H1 (cell line): ENCODE measurements at regions not wholly inside any gene's neighbourhood (a gene's known extent, or its start where the extent isn't known, plus 50 kb on each side); places are given as distances from the start of the nearest gene placed in this dataset.

ENCODE experiments used
- CTCF ChIA-PET: fragments of 300-600 bp; sonication (Branson Sonifier 250); formaldehyde crosslinking; loops from one replicate; lab custom pipeline; 2021; ENCODE audit not compliant: partially characterized antibody; lab: Charles Lee
- POLR2A ChIA-PET: fragments of 300-600 bp; sonication (Branson Sonifier 250); formaldehyde crosslinking; loops from one replicate; lab custom pipeline; 2021; ENCODE audit warnings: inconsistent platforms; ENCODE audit not compliant: partially characterized antibody; lab: Charles Lee
- DNase-seq, 2 experiments: peaks; one replicate each; pipeline versions ENCODE4 v3.0.0 to v3.0.0-alpha.2; 2010 to 2022; ENCODE audit warnings: low spot score in 2 of 2, low read depth in 1 of 2, mixed read lengths in 1 of 2
- FAIRE-seq: peaks from 2 replicates; lab custom pipeline; 2011; peaks lifted over from hg19 to GRCh38; lab: Jason Lieb, UNC
- H2AFZ ChIP-seq: 2 replicates; pipeline ENCODE4 v1.8.1; 2012; ENCODE audit warnings: low read length, inconsistent platforms
- H2AK5ac ChIP-seq: 2 replicates; pipeline ENCODE4 v1.6.1; 2013; ENCODE audit warnings: low read depth, low read length
- H2BK120ac ChIP-seq: replicated peaks from 2 replicates; pipeline ENCODE3; 2013; ENCODE audit warnings: low read depth, low read length, inconsistent platforms
- H2BK12ac ChIP-seq: 2 replicates; pipeline ENCODE4 v1.6.1; 2013; ENCODE audit warnings: low read depth, low read length
- H2BK15ac ChIP-seq: 2 replicates; pipeline ENCODE4 v1.6.1; 2013; ENCODE audit warnings: low read length
- H2BK20ac ChIP-seq: 2 replicates; pipeline ENCODE4 v1.6.1; 2013; ENCODE audit warnings: low read length
- H2BK5ac ChIP-seq: 2 replicates; pipeline ENCODE4 v1.6.1; 2013; ENCODE audit warnings: low read depth, low read length
- H3K14ac ChIP-seq: 2 replicates; pipeline ENCODE4 v1.6.1; 2013; ENCODE audit warnings: inconsistent platforms; ENCODE audit not compliant: insufficient read length
- H3K18ac ChIP-seq: 2 replicates; pipeline ENCODE4 v1.6.1; 2013; ENCODE audit warnings: low read length; ENCODE audit errors: extremely low read depth
- H3K23ac ChIP-seq: 2 replicates; pipeline ENCODE4 v1.6.1; 2013; ENCODE audit warnings: inconsistent platforms; ENCODE audit not compliant: insufficient read length
- H3K23me2 ChIP-seq: 2 replicates; pipeline ENCODE4 v1.6.1; 2013; ENCODE audit warnings: low read depth, low read length
- H3K27ac ChIP-seq: 2 replicates; pipeline ENCODE4 v1.6.1; 2011; ENCODE audit warnings: low read depth, low read length, inconsistent platforms
- H3K27me3 ChIP-seq, 4 experiments: replicated peaks in 1 of 4; 1 replicate in 1 of 4; 2 replicates in 3 of 4; pipeline versions ENCODE4 v1.6.1 to v1.8.1; 2011 to 2013; ENCODE audit warnings: low read length in 3 of 4, mild to moderate bottlenecking in 3 of 4, inconsistent platforms in 2 of 4, mixed read lengths in 2 of 4, moderate library complexity in 1 of 4; ENCODE audit not compliant: control insufficient read depth in 3 of 4, insufficient read depth in 3 of 4; ENCODE audit errors: extremely low read depth in 1 of 4
- H3K36me3 ChIP-seq, 4 experiments: 2 replicates each; pipeline versions ENCODE4 v1.6.1 to v1.8.1; 2011 to 2013; ENCODE audit warnings: mild to moderate bottlenecking in 4 of 4, low read length in 3 of 4, moderate library complexity in 2 of 4, control low read depth in 1 of 4, inconsistent platforms in 1 of 4; ENCODE audit not compliant: insufficient read depth in 4 of 4, control insufficient read depth in 2 of 4
- H3K4ac ChIP-seq: replicated peaks from 2 replicates; pipeline ENCODE3; 2013; ENCODE audit warnings: low read length, low read depth, mixed read lengths, inconsistent platforms; ENCODE audit not compliant: insufficient read length
- H3K4me1 ChIP-seq, 4 experiments: replicated peaks in 1 of 4; 1 replicate in 1 of 4; 2 replicates in 3 of 4; pipeline versions ENCODE4 v1.6.1 to v1.8.1; 2011 to 2013; ENCODE audit warnings: low read length in 3 of 4, inconsistent platforms in 2 of 4, mixed read lengths in 1 of 4; ENCODE audit not compliant: insufficient read depth in 4 of 4, control insufficient read depth in 3 of 4
- H3K4me2 ChIP-seq, 2 experiments: 2 replicates each; pipeline versions ENCODE4 v1.6.1 to v1.8.1; 2011 to 2013; ENCODE audit warnings: low read depth in 2 of 2, low read length in 2 of 2, control low read depth in 1 of 2, inconsistent platforms in 1 of 2, mild to moderate bottlenecking in 1 of 2; ENCODE audit not compliant: insufficient read depth in 1 of 2
- H3K4me3 ChIP-seq, 4 experiments: fragments of 200-600, 300-600 bp in 1 of 4; sonication (generic), shearing (Covaris generic), sonication (Bioruptor Twin) in 1 of 4; 2 replicates each; pipeline versions ENCODE4 v1.5.1 to v1.8.1; 2011 to 2016; ENCODE audit warnings: low read length in 4 of 4, low read depth in 3 of 4, control low read depth in 2 of 4, inconsistent platforms in 2 of 4, mild to moderate bottlenecking in 2 of 4, mixed read lengths in 1 of 4, moderate library complexity in 1 of 4; ENCODE audit not compliant: insufficient read depth in 2 of 4; ENCODE audit errors: extremely low read depth in 1 of 4
- H3K56ac ChIP-seq: replicated peaks from 2 replicates; pipeline ENCODE3; 2013; ENCODE audit warnings: low read depth, mild to moderate bottlenecking, mixed read lengths, low read length, inconsistent platforms; ENCODE audit not compliant: insufficient read length
- H3K79me1 ChIP-seq: 2 replicates; pipeline ENCODE4 v1.6.1; 2013; ENCODE audit warnings: low read depth, low read length, control low read depth
- H3K79me2 ChIP-seq, 2 experiments: 2 replicates each; pipeline versions ENCODE4 v1.6.1 to v1.8.1; 2012 to 2013; ENCODE audit warnings: low read length in 2 of 2, mild to moderate bottlenecking in 2 of 2, inconsistent platforms in 1 of 2; ENCODE audit not compliant: insufficient read depth in 2 of 2, control insufficient read depth in 1 of 2
- H3K9ac ChIP-seq, 4 experiments: replicated peaks in 1 of 4; 1 replicate in 1 of 4; 2 replicates in 3 of 4; pipeline versions ENCODE4 v1.6.1 to v1.8.1; 2011 to 2013; ENCODE audit warnings: low read depth in 3 of 4, low read length in 3 of 4, control low read depth in 2 of 4, mild to moderate bottlenecking in 2 of 4, moderate library complexity in 2 of 4, inconsistent platforms in 1 of 4; ENCODE audit errors: extremely low read depth in 1 of 4
- H3K9me3 ChIP-seq, 2 experiments: 2 replicates each; pipeline versions ENCODE4 v1.6.1 to v1.8.1; 2012 to 2013; ENCODE audit warnings: mild to moderate bottlenecking in 2 of 2, moderate library complexity in 2 of 2, control low read depth in 1 of 2, inconsistent platforms in 1 of 2, low read depth in 1 of 2, low read length in 1 of 2, mixed read lengths in 1 of 2; ENCODE audit not compliant: insufficient read depth in 2 of 2
- H4K20me1 ChIP-seq, 2 experiments: replicated peaks in 1 of 2; 2 replicates each; pipeline versions ENCODE3 to v1.8.1; 2011 to 2013; ENCODE audit warnings: inconsistent platforms in 2 of 2, low read length in 2 of 2, mild to moderate bottlenecking in 1 of 2; ENCODE audit not compliant: insufficient read depth in 2 of 2, control insufficient read depth in 1 of 2
- H4K5ac ChIP-seq: 2 replicates; pipeline ENCODE4 v1.6.1; 2013; ENCODE audit warnings: low read length, low read depth, mixed read lengths, inconsistent platforms; ENCODE audit not compliant: insufficient read length
- H4K8ac ChIP-seq: 2 replicates; pipeline ENCODE4 v1.8.0; 2013; ENCODE audit warnings: mild to moderate bottlenecking, moderate library complexity, low read length, inconsistent platforms; ENCODE audit not compliant: insufficient read depth; ENCODE audit errors: extremely low read depth
- H4K91ac ChIP-seq: replicated peaks from 2 replicates; pipeline ENCODE3; 2013; ENCODE audit warnings: low read length, mixed read lengths, inconsistent platforms; ENCODE audit not compliant: insufficient read length
- JUND ChIP-seq: IDR thresholded peaks from 2 replicates; pipeline ENCODE4 v1.6.1; 2011; ENCODE audit warnings: mild to moderate bottlenecking, improper control_type of control experiment, low read length
- NRF1 ChIP-seq: IDR thresholded peaks from 2 replicates; pipeline ENCODE4 v1.6.1; 2011; ENCODE audit warnings: mild to moderate bottlenecking, low read depth, low read length, improper control_type of control experiment
- WGBS, 2 experiments: shearing (Covaris generic) in 1 of 2; methylation state at CpG; one replicate each; pipeline versions ENCODE4 v1.1.6 to v1.1.7; 2013 to 2015; ENCODE audit warnings: low lambda C conversion rate in 2 of 2, mixed read lengths in 2 of 2, inconsistent platforms in 1 of 2, low coverage in 1 of 2, missing lambda C conversion rate in 1 of 2; ENCODE audit not compliant: insufficient replicate concordance in 2 of 2, insufficient coverage in 1 of 2, insufficient read length in 1 of 2; ENCODE audit errors: extremely low coverage in 1 of 2, missing lambda C conversion rate in 1 of 2; 5-methylcytosine and 5-hydroxymethylcytosine counted together

GRCh38 chr11:130629039-130629438 is 180.6 kb downstream of the ADAMTS15 start:
- FAIRE-seq: no peak

More at GRCh38 chr11:130629039-130629438, 180.6 kb downstream of the ADAMTS15 start:
- Histone ChIP-seq H3K4ac (no peak overlapping the region), H4K5ac (no peak overlapping the region), H3K14ac (no peak overlapping the region), H3K79me2 (no peaks in the 10 kb centered on the region), H2AFZ (no peak overlapping the region), H2BK120ac (no peak overlapping the region), H3K4me2 (no peak overlapping the region), H2BK12ac (no peak overlapping the region), H3K9ac (no peak overlapping the region), H3K4me3 (no peak overlapping the region), H3K18ac (no peak overlapping the region), H4K8ac (no peak overlapping the region), H3K23ac (no peak overlapping the region), H2AK5ac (no peak overlapping the region), H3K27me3 (no peaks in the 10 kb centered on the region), H3K4me1 (no peaks in the 10 kb centered on the region), H3K27ac (no peak overlapping the region), H3K36me3 (no peaks in the 10 kb centered on the region), H2BK5ac (no peak overlapping the region), H4K91ac (no peak overlapping the region), H3K9me3 (no peaks in the 10 kb centered on the region), H2BK15ac (peak overlapping the region; percentile 16; the same call in 1 of the 2 replicates), H3K79me1 (no peaks in the 10 kb centered on the region), H2BK20ac (no peak overlapping the region), H3K23me2 (no peaks in the 10 kb centered on the region), H4K20me1 (no peaks in the 10 kb centered on the region), H3K56ac (no peak overlapping the region)
- 90% methylated on average over 9 of the region's 9 CpGs; no CpG with 5 or more reads in 1 of the 2 experiments for WGBS, 2 experiments
- TF ChIP-seq JUND (no peak), NRF1 (no peak)
- ChIA-PET POLR2A (interaction anchor here (1.1 kb wide), 1 partner anchor 11 kb away, joined by 4 read pairs; no protein-coding TSS in a partner anchor), CTCF (interaction anchor here (0.8 to 1.2 kb wide), 2 partner anchors 194 to 198 kb away, joined by 3 read pairs; no protein-coding TSS in a partner anchor)
- DNase-seq: no peak
